ENCODE measurements at regions not wholly inside any gene's neighbourhood (a gene's known extent, or its start where the extent isn't known, plus 50 kb on each side); places are given as distances from the start of the nearest gene placed in this dataset.
"Not testable (repeated sequence)": the region's sequence is repeated elsewhere in the genome, so short reads cannot be mapped to it uniquely, and the experiment has no call there.

- not testable (repeated sequence) for H3K27me3 ChIP-seq (ENCODE audit: control insufficient read depth in 3 of 3, insufficient read depth in 3 of 3, low read length in 3 of 3); H3K27ac ChIP-seq (ENCODE audit: low read depth, low read length); H3K36me3 ChIP-seq (ENCODE audit: control insufficient read depth in 3 of 3, insufficient read depth in 3 of 3, low read length in 3 of 3); H3K4me3 ChIP-seq (ENCODE audit: low read length in 3 of 3); H3K4me1 ChIP-seq (ENCODE audit: control insufficient read depth in 3 of 3, insufficient read depth in 3 of 3, low read length in 3 of 3); H3K9ac ChIP-seq (ENCODE audit: low read depth in 1 of 3, low read length in 3 of 3); H3K9me3 ChIP-seq (ENCODE audit: control insufficient read depth in 3 of 3, low read length in 3 of 3)
Measured at GRCh38 chr13:82045316-82045715, 1704.4 kb upstream of the SPRY2 start.

- Histone ChIP-seq H3K27me3 (ENCODE audit: control insufficient read depth in 3 of 3, insufficient read depth in 3 of 3, low read length in 3 of 3) (no peaks in the 10 kb centered on the region), H3K4me3 (ENCODE audit: low read length in 3 of 3) (no peak overlapping the region), H3K4me1 (ENCODE audit: control insufficient read depth in 3 of 3, insufficient read depth in 3 of 3, low read length in 3 of 3) (no peaks in the 10 kb centered on the region), H3K9me3 (ENCODE audit: control insufficient read depth in 3 of 3, low read length in 3 of 3) (no peaks in the 10 kb centered on the region), H3K9ac (ENCODE audit: low read depth in 1 of 3, low read length in 3 of 3) (no peak overlapping the region), H3K36me3 (ENCODE audit: control insufficient read depth in 3 of 3, insufficient read depth in 3 of 3, low read length in 3 of 3) (no peaks in the 10 kb centered on the region), H3K27ac (ENCODE audit: low read depth, low read length) (no peak overlapping the region)
Measured at GRCh38 chr13:82036602-82037001, 1695.7 kb upstream of the SPRY2 start.

GRCh38 chr13:82011355-82011754 is 1670.4 kb upstream of the SPRY2 start:
- H3K27me3 ChIP-seq (ENCODE audit: control insufficient read depth in 3 of 3, insufficient read depth in 3 of 3, low read length in 3 of 3): no peaks in the 10 kb centered on the region
- H3K4me3 ChIP-seq (ENCODE audit: low read length in 3 of 3): no peak overlapping the region
- H3K4me1 ChIP-seq (ENCODE audit: control insufficient read depth in 3 of 3, insufficient read depth in 3 of 3, low read length in 3 of 3): peaks cover 0 to 2% (median 0%) of the 10 kb centered on the region in 3 donors
- H3K9me3 ChIP-seq (ENCODE audit: control insufficient read depth in 3 of 3, low read length in 3 of 3): no peaks in the 10 kb centered on the region
- H3K9ac ChIP-seq (ENCODE audit: low read depth in 1 of 3, low read length in 3 of 3): no peak overlapping the region
- H3K36me3 ChIP-seq (ENCODE audit: control insufficient read depth in 3 of 3, insufficient read depth in 3 of 3, low read length in 3 of 3): no peaks in the 10 kb centered on the region
- H3K27ac ChIP-seq (ENCODE audit: low read depth, low read length): no peak overlapping the region

GRCh38 chr13:82010780-82011179 is 1669.9 kb upstream of the SPRY2 start:
- no peak overlapping the region for H3K27ac ChIP-seq (ENCODE audit: low read depth, low read length)
- no peaks in the 10 kb centered on the region for H3K27me3 ChIP-seq (ENCODE audit: control insufficient read depth in 3 of 3, insufficient read depth in 3 of 3, low read length in 3 of 3)
- H3K9me3 ChIP-seq (ENCODE audit: control insufficient read depth in 3 of 3, low read length in 3 of 3): no peaks in the 10 kb centered on the region
- no peaks in the 10 kb centered on the region for H3K36me3 ChIP-seq (ENCODE audit: control insufficient read depth in 3 of 3, insufficient read depth in 3 of 3, low read length in 3 of 3)
- H3K4me1 ChIP-seq (ENCODE audit: control insufficient read depth in 3 of 3, insufficient read depth in 3 of 3, low read length in 3 of 3): peaks cover 0 to 2% (median 0%) of the 10 kb centered on the region in 3 donors
- no peak overlapping the region for H3K4me3 ChIP-seq (ENCODE audit: low read length in 3 of 3)
- H3K9ac ChIP-seq (ENCODE audit: low read depth in 1 of 3, low read length in 3 of 3): no peak overlapping the region

- Histone ChIP-seq H3K36me3 (ENCODE audit: control insufficient read depth in 3 of 3, insufficient read depth in 3 of 3, low read length in 3 of 3) (no peaks in the 10 kb centered on the region), H3K27ac (ENCODE audit: low read depth, low read length) (no peak overlapping the region), H3K4me1 (ENCODE audit: control insufficient read depth in 3 of 3, insufficient read depth in 3 of 3, low read length in 3 of 3) (no peaks in the 10 kb centered on the region), H3K27me3 (ENCODE audit: control insufficient read depth in 3 of 3, insufficient read depth in 3 of 3, low read length in 3 of 3) (no peaks in the 10 kb centered on the region), H3K9me3 (ENCODE audit: control insufficient read depth in 3 of 3, low read length in 3 of 3) (no peaks in the 10 kb centered on the region), H3K9ac (ENCODE audit: low read depth in 1 of 3, low read length in 3 of 3) (no peak overlapping the region), H3K4me3 (ENCODE audit: low read length in 3 of 3) (no peak overlapping the region)
Measured at GRCh38 chr13:82002710-82003109, 1661.8 kb upstream of the SPRY2 start.

GRCh38 chr13:81995316-81995715 is 1654.4 kb upstream of the SPRY2 start:
- Histone ChIP-seq H3K27me3 (ENCODE audit: control insufficient read depth in 3 of 3, insufficient read depth in 3 of 3, low read length in 3 of 3) (no peaks in the 10 kb centered on the region), H3K9ac (ENCODE audit: low read depth in 1 of 3, low read length in 3 of 3) (no peak overlapping the region), H3K36me3 (ENCODE audit: control insufficient read depth in 3 of 3, insufficient read depth in 3 of 3, low read length in 3 of 3) (no peaks in the 10 kb centered on the region), H3K4me3 (ENCODE audit: low read length in 3 of 3) (no peak overlapping the region), H3K4me1 (ENCODE audit: control insufficient read depth in 3 of 3, insufficient read depth in 3 of 3, low read length in 3 of 3) (no peaks in the 10 kb centered on the region), H3K9me3 (ENCODE audit: control insufficient read depth in 3 of 3, low read length in 3 of 3) (no peaks in the 10 kb centered on the region), H3K27ac (ENCODE audit: low read depth, low read length) (no peak overlapping the region)

- no peaks in the 10 kb centered on the region for H3K9me3 ChIP-seq (ENCODE audit: control insufficient read depth in 3 of 3, low read length in 3 of 3)
- no peak overlapping the region for H3K27ac ChIP-seq (ENCODE audit: low read depth, low read length)
- no peaks in the 10 kb centered on the region for H3K27me3 ChIP-seq (ENCODE audit: control insufficient read depth in 3 of 3, insufficient read depth in 3 of 3, low read length in 3 of 3)
- H3K4me1 ChIP-seq (ENCODE audit: control insufficient read depth in 3 of 3, insufficient read depth in 3 of 3, low read length in 3 of 3): no peaks in the 10 kb centered on the region
- H3K9ac ChIP-seq (ENCODE audit: low read depth in 1 of 3, low read length in 3 of 3): no peak overlapping the region
- H3K36me3 ChIP-seq (ENCODE audit: control insufficient read depth in 3 of 3, insufficient read depth in 3 of 3, low read length in 3 of 3): no peaks in the 10 kb centered on the region
- H3K4me3 ChIP-seq (ENCODE audit: low read length in 3 of 3): no peak overlapping the region
Measured at GRCh38 chr13:81990652-81991051, 1649.7 kb upstream of the SPRY2 start.

- H3K4me1 ChIP-seq (ENCODE audit: control insufficient read depth in 3 of 3, insufficient read depth in 3 of 3, low read length in 3 of 3): no peaks in the 10 kb centered on the region
- H3K9ac ChIP-seq (ENCODE audit: low read depth in 1 of 3, low read length in 3 of 3): no peak overlapping the region
- no peaks in the 10 kb centered on the region for H3K9me3 ChIP-seq (ENCODE audit: control insufficient read depth in 3 of 3, low read length in 3 of 3)
- H3K27ac ChIP-seq (ENCODE audit: low read depth, low read length): no peak overlapping the region
- H3K27me3 ChIP-seq (ENCODE audit: control insufficient read depth in 3 of 3, insufficient read depth in 3 of 3, low read length in 3 of 3): no peaks in the 10 kb centered on the region
- no peak overlapping the region for H3K4me3 ChIP-seq (ENCODE audit: low read length in 3 of 3)
- H3K36me3 ChIP-seq (ENCODE audit: control insufficient read depth in 3 of 3, insufficient read depth in 3 of 3, low read length in 3 of 3): no peaks in the 10 kb centered on the region
Measured at GRCh38 chr13:81988567-81988966, 1647.6 kb upstream of the SPRY2 start.

- Histone ChIP-seq H3K36me3 (ENCODE audit: control insufficient read depth in 3 of 3, insufficient read depth in 3 of 3, low read length in 3 of 3) (no peaks in the 10 kb centered on the region), H3K27ac (ENCODE audit: low read depth, low read length) (no peak overlapping the region), H3K4me3 (ENCODE audit: low read length in 3 of 3) (no peak overlapping the region), H3K9me3 (ENCODE audit: control insufficient read depth in 3 of 3, low read length in 3 of 3) (no peaks in the 10 kb centered on the region), H3K4me1 (ENCODE audit: control insufficient read depth in 3 of 3, insufficient read depth in 3 of 3, low read length in 3 of 3) (no peaks in the 10 kb centered on the region), H3K27me3 (ENCODE audit: control insufficient read depth in 3 of 3, insufficient read depth in 3 of 3, low read length in 3 of 3) (no peaks in the 10 kb centered on the region), H3K9ac (ENCODE audit: low read depth in 1 of 3, low read length in 3 of 3) (no peak overlapping the region)
Measured at GRCh38 chr13:81987677-81988357, 1646.9 kb upstream of the SPRY2 start.

- no peaks in the 10 kb centered on the region for H3K4me1 ChIP-seq (ENCODE audit: control insufficient read depth in 3 of 3, insufficient read depth in 3 of 3, low read length in 3 of 3)
- no peaks in the 10 kb centered on the region for H3K9me3 ChIP-seq (ENCODE audit: control insufficient read depth in 3 of 3, low read length in 3 of 3)
- H3K27me3 ChIP-seq (ENCODE audit: control insufficient read depth in 3 of 3, insufficient read depth in 3 of 3, low read length in 3 of 3): no peaks in the 10 kb centered on the region
- H3K4me3 ChIP-seq (ENCODE audit: low read length in 3 of 3): no peak overlapping the region
- H3K36me3 ChIP-seq (ENCODE audit: control insufficient read depth in 3 of 3, insufficient read depth in 3 of 3, low read length in 3 of 3): no peaks in the 10 kb centered on the region
- no peak overlapping the region for H3K27ac ChIP-seq (ENCODE audit: low read depth, low read length)
- no peak overlapping the region for H3K9ac ChIP-seq (ENCODE audit: low read depth in 1 of 3, low read length in 3 of 3)
Measured at GRCh38 chr13:81987159-81987558, 1646.2 kb upstream of the SPRY2 start.
